ENCODE measurements at regions not wholly inside any gene's neighbourhood (a gene's known extent, or its start where the extent isn't known, plus 50 kb on each side); places are given as distances from the start of the nearest gene placed in this dataset.

DNA sequence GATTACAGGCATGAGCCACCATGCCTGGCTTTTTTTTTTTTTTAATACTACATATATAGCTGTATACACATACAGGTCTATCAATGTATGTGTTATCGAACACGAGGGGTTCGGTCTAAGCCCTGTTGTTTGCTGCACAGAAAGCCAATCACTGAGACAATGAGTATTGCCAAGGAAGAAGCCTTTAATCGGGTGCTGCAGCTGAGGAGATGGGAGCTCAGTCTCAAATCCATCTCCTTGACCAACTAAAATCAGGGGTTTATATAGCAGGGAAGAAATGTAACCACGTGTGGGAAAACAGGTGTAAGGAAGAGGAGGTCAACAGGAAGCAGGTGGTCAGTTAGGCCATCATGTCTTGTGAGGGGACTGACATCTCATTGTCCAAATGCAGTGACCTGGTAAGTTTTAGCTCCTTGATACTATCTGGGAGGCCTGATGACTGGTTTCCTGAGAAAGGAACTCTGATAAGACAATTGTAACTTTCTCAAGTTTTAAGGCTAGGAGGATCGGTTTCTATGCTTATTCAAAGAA lies 80.9 kb upstream of the MAP1LC3B2 start:
- DNase-seq = no peak
- intact Hi-C loops (cut with DNase I) = no loop called here

DNA sequence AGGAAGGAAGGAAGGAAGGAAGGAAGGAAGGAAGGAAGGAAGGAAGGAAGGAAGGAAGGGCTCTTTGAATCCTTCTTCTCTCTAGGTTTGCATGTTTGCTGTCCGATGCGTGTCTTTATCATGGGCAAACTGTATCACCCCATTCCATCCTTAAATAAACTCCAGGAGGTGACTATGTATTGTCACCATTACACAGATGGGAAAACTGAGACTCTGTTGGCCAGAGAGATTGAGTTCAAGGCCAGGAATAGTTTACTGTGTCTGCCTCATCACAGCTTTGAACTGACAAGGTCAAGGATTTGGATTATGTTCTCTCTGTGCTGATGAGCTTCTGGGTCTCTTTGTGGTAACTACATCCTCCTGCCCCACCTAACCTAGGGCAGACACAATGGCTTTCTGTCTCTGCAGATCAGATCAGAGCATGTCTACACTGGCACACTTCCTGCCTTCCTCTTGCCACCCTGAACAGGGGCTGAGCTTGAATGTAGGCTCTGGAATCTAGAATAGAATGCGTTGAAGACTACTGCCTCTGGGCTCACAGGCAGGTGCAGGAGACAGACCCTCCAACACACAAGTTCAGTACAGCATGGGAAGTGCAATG lies 78.9 kb upstream of the MAP1LC3B2 start:
- DNase-seq = no peak
- intact Hi-C loops (cut with DNase I) = no loop called here

DNA sequence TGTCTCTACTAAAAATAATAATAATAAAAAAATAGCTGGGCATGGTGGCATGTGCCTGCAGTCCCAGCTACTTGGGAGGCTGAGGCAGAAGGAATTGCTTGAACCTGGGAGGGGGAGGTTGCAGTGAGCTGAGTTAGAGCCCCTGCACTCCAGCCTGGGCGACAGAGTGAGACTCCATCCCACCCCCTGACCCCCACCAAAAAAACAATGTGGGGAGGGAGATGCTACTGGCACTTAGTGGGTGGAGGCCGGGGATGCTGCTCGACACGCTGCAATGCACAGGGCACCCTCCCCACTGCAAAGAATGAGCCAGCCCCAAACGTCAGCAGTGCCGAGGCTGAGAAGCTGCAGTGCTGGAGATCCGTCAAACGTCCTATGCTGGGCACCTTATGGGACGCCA lies 77.5 kb upstream of the MAP1LC3B2 start:
- no peak for DNase-seq
- intact Hi-C loops (cut with DNase I) = no loop called here

- intact Hi-C loops (cut with DNase I) = no loop called here
These were observed 77.0 kb upstream of the MAP1LC3B2 start for GRCh38 chr12:116482179-116482578.

GRCh38 chr12:116482859-116483258 lies 76.3 kb upstream of the MAP1LC3B2 start:
- intact Hi-C loops (cut with DNase I) = no loop called here
- no peak for DNase-seq

More at GRCh38 chr12:116482179-116482578, 77.0 kb upstream of the MAP1LC3B2 start:
- DNase-seq = no peak

- DNase-seq = peak in 2 of 10 donors; percentile 24 to 80
- intact Hi-C loops (cut with DNase I) = no loop called here
These were observed 75.0 kb upstream of the MAP1LC3B2 start for GRCh38 chr12:116483959-116484750.

GRCh38 chr12:116484807-116485206 lies 74.4 kb upstream of the MAP1LC3B2 start:
- intact Hi-C loops (cut with DNase I) = no loop called here
- no peak for DNase-seq

DNA sequence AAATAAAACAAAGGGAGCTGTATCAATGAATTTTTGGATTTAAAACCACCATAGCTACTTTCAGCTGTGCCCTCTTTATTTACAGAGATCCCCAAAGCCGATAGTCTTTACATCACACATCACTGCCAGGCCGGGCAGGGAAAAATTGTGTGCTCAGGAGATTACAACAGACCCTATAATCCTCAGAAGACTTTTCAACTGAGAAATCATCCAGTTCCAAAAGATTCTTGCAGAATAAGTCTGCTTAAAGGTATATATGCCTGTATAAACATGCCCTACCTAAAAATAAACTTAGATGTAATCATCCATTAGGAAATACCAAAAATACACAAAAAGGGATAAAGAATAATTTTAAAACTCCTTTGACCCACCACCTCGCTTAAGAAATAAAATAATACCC lies 70.1 kb upstream of the MAP1LC3B2 start:
- no peak for DNase-seq
- intact Hi-C loops (cut with DNase I) = no loop called here

DNA sequence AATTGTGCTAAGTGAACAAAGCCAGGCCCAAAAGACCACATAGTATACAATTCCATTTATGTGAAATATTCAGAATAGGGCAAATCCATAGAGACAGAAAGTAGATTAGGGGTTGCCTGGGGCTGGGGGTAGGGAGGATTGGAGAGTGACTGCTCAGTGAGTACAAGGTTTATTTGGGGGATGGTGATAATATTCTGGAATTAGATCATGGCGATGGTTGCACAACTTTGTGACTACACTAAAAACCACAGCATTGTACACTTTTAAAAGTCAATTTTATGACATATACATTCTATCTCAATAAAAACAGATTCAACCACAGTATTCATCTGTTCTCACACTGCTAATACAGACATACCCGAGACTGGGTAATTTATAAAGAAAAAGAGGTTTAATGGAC lies 68.7 kb upstream of the MAP1LC3B2 start:
- intact Hi-C loops (cut with DNase I) = no loop called here
- no peak for DNase-seq

GRCh38 chr12:116492703-116493324 lies 66.4 kb upstream of the MAP1LC3B2 start:
- intact Hi-C loops (cut with DNase I) = no loop called here
- no peak for DNase-seq

DNA sequence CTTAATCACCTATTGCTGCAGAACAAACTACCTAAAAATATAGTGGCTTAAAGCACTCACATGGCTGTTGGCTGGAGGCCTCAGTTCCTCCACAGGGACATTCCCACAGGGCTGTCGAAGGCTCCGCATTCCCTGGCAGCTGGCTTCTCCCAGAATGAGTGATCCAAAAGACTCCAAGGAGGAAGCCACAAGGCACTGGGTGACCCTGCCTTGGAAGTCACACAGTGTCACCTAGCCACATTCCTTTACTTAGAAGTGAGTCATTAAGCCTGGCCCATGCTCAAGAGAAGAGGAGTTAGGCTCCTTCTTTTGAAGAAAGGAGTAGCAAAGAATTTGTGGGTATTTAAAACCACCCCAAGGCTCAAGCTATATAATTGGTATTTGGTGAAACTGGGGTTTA lies 63.9 kb upstream of the MAP1LC3B2 start:
- intact Hi-C loops (cut with DNase I) = no loop called here
- DNase-seq = no peak

DNA sequence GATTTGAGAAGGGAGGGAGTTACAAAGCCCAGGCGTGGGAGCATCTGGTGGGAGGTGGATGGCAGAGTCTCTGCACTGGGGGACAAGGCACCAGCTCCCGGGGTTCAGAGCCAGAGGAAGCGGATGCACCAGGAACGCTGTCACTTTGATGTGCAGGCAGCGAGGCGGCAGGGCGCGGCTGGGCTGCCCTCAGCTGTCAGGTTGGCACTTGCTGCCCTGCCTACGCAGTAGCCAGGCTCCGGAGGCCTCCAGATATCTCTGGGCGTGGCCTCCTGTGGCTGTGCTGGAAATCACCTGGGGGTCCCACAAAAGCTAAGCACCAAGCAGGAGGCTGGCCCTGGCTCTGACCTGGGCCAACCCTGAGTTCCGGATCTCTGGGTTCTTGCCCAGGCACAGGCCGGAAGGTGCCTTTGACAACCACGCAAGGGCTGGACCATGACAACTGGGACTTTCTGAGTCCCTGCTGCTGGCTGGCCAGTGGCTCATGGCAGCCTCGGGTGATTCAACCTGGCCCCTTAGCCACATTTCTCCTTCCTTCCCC lies 62.1 kb upstream of the MAP1LC3B2 start:
- intact Hi-C loops (cut with DNase I) = no loop called here
- no peak for DNase-seq

DNA sequence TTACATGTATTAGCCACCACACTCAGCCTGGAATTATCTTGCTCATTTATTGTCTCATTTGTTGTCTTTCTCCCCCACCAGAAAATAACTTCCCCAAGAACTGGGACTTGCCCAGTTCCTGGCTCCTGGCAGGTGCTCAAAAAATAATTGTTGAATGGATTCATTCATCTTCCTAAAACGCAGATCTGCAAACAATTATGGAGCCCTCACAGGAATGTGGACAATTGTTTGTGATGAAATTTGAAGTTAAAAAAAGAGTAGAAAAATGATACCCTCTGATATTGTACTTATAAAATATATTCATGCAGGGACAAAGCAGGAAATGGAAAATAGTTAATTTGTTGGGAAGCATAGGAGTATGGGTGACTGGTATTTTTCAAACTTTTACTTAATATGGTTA lies 60.7 kb upstream of the MAP1LC3B2 start:
- intact Hi-C loops (cut with DNase I) = no loop called here

DNA sequence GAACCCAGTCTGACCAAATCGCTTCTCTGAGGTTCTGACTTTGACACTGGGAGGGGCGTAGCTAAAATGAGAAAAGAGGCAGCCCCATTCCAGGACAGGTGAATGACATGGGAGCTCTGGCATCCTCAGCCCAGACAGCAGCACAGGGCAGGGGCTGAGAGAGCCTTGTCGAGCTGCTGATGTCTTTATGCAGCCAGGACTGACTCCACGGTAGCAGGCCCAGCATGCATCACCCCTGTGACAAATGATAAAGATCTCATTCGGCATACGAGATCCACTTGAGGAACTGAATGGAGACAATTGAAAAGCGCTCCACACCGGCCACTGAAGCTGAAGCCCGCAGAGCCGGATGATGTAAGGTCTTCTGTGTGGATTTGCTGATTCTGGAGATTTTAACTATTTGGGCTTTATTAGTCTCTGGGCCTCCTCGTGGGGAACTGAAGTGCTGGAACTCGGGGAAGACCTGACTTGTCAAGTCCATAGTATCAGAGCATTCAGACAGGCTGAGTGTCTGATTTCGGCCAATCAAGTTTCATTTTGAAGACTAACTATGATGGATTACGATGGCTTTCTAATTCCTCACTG lies 56.9 kb upstream of the MAP1LC3B2 start:
- no peak for DNase-seq
- intact Hi-C loops (cut with DNase I) = no loop called here

More for the DNA sequence above, 60.7 kb upstream of the MAP1LC3B2 start:
- DNase-seq = no peak

DNA sequence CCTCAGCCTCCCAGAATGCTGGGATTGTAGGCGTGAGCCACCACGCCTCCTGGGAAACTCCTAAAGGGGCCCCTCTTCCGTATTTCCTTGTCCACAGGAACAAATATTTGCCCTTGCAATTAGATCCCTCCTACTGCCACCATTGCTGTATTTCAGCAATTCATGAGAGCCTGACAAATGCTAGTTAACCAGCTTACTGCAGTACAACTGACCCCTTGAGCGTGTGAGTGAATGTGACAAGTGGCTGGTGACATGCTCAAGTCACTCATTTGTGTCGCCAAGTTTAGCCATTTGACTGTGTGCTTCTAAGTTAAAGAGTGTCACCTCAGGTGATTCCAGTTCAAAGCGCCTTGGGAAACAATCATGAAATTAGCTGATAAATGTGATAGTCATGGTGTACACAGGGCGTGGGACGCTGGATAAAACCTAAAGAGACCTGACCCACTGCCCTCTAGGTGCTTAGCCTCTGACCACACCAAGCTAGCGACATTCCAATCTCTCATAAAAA lies 56.1 kb upstream of the MAP1LC3B2 start:
- intact Hi-C loops (cut with DNase I) = no loop called here
- DNase-seq = no peak

GRCh38 chr12:116504438-116504837 lies 54.7 kb upstream of the MAP1LC3B2 start:
- DNase-seq = no peak
- intact Hi-C loops (cut with DNase I) = no loop called here

DNA sequence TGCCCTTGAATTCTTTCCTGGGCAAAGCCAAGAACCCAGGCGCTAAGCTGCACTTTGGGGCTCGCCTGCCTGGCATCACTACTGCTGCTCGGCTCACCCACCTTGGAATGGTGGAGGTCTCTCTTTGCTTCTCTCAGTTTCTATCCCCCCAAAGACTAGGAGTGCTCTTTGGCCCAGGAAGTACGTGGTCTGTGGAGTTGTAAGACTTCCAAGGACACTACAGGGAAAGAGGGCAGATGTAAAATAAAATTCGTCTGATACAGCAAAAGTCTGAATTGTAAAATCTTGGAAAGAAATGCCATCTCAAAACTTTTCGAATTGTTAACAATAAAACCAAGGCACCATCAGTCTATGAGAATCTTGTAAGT lies 52.5 kb upstream of the MAP1LC3B2 start:
- intact Hi-C loops (cut with DNase I) = no loop called here
- DNase-seq = no peak

DNA sequence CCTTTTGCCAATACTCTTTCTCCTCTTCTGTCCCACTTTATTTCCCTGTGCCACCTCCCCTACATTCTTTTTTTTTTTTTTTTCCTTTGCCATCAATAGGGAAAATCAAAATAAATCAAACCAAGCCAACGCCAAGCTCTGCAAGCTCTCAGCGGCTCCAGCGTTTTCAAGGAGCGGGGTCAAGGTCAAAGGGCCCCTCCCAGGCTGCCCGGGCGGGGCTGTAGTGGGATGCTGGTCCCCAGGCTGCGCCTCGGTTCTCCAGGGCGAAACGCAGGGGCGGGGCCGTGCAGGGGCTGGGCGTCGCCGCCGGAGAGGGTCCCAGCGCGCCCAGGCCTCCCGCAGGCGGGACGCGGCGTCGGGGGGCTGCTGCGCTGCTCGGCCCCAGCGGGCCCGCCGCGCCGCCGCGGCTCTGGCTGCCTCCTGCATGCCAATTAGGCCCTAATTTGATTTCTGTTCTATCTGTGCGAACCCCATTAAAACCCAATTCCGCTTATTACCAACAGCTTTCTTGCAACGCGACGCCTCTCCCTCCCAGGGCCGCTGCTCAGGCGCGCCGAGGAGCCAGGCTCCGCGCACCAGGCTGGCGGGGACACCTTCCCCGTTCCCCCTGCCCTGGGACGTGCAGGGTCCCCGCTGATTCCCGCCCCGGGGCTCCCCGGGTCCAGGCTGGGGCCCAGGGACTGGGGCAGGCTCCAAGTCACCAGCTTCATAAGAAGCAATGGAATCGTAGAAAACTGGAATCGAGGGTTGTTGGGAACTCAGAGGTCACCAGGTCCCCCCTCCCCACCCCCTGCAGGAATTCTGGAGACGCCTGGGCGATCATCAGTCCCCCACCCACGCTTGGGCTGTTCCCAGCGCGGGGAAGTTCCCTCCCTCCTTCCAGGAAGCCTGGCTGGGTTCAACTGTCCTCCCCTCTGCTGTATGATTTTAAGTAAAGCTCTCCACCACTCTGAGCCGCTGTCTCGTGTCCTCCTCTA lies 50.7 kb upstream of the MAP1LC3B2 start:
- DNase-seq = peak in 5 of 10 donors; percentile 3 to 72 (median 20)
- intact Hi-C loops (cut with DNase I) = no loop called here
